ENCODE measurements at regions not wholly inside any gene's neighbourhood (a gene's known extent, or its start where the extent isn't known, plus 50 kb on each side); places are given as distances from the start of the nearest gene placed in this dataset.

GRCh38 chr12:58647495-58647894 is 272.8 kb downstream of the LRIG3 start:
- Histone ChIP-seq H3K4me3 (ENCODE audit: low read depth in 2 of 2, low read length in 2 of 2) (no peak overlapping the region), H3K36me3 (ENCODE audit: control insufficient read depth, insufficient read depth, low read length) (no peaks in the 10 kb centered on the region), H3K4me1 (ENCODE audit: control insufficient read depth, insufficient read depth, low read length) (no peaks in the 10 kb centered on the region), H3K27ac (ENCODE audit: low read length) (no peak overlapping the region), H3K27me3 (ENCODE audit: control insufficient read depth, insufficient read depth, low read length) (no peaks in the 10 kb centered on the region), H3K9me3 (ENCODE audit: control insufficient read depth, insufficient read depth, low read depth, low read length) (no peaks in the 10 kb centered on the region)
- intact Hi-C loops (cut with micrococcal nuclease; ENCODE audit: unreplicated experiment): no loop called here
- ChIA-PET POLR2A (no interaction called here), CTCF (no interaction called here)
- in situ Hi-C loops (cut with HindIII; ENCODE audit: low pct_unique_long_range_greater_than_20kb, low sequenced_read_pairs): no loop called here
- no TSS peak for BruUV-seq (replicated peaks)
- DNase-seq (ENCODE audit: low read depth, low spot score) (no peak), ATAC-seq (no peak)
- TF ChIP-seq CTCF (IDR thresholded peaks at IDR 0.05): no peak
- TF ChIP-seq POLR2AphosphoS5 (IDR thresholded peaks at IDR 0.05; ENCODE audit: low read depth, low read length): no peak
- TF ChIP-seq TCF7L2 (IDR thresholded peaks at IDR 0.05; ENCODE audit: low read depth, low read length): no peak
- TF ChIP-seq REST (IDR thresholded peaks at IDR 0.05; ENCODE audit: insufficient read depth in 1 of 2, low read depth in 2 of 2, low read length in 1 of 2): no peak

- BruUV-seq (replicated peaks): no TSS peak
- H3K4me1 ChIP-seq (ENCODE audit: control insufficient read depth, insufficient read depth, low read length): no peaks in the 10 kb centered on the region
- H3K27me3 ChIP-seq (ENCODE audit: control insufficient read depth, insufficient read depth, low read length): no peaks in the 10 kb centered on the region
- ChIA-PET CTCF (no interaction called here), POLR2A (no interaction called here)
- no peak overlapping the region for H3K27ac ChIP-seq (ENCODE audit: low read length)
- in situ Hi-C loops (cut with HindIII; ENCODE audit: low pct_unique_long_range_greater_than_20kb, low sequenced_read_pairs): no loop called here
- TF ChIP-seq POLR2AphosphoS5 (IDR thresholded peaks at IDR 0.05; ENCODE audit: low read depth, low read length) (no peak), CTCF (IDR thresholded peaks at IDR 0.05) (no peak), SIN3A (IDR thresholded peaks at IDR 0.05; ENCODE audit: borderline replicate concordance, insufficient read depth, low read depth, low read length) (no peak), TCF7L2 (IDR thresholded peaks at IDR 0.05; ENCODE audit: low read depth, low read length) (no peak), REST (IDR thresholded peaks at IDR 0.05; ENCODE audit: insufficient read depth in 1 of 2, low read depth in 2 of 2, low read length in 1 of 2) (no peak)
- no peaks in the 10 kb centered on the region for H3K9me3 ChIP-seq (ENCODE audit: control insufficient read depth, insufficient read depth, low read depth, low read length)
- no peaks in the 10 kb centered on the region for H3K36me3 ChIP-seq (ENCODE audit: control insufficient read depth, insufficient read depth, low read length)
- ATAC-seq: no peak
- intact Hi-C loops (cut with micrococcal nuclease; ENCODE audit: unreplicated experiment): no loop called here
- DNase-seq (ENCODE audit: low read depth, low spot score): no peak
- no peak overlapping the region for H3K4me3 ChIP-seq (ENCODE audit: low read depth in 2 of 2, low read length in 2 of 2)
Observed at GRCh38 chr12:58648176-58648575, 272.1 kb downstream of the LRIG3 start.

Measured in Panc1 (cell line).